ENCODE measurements at regions not wholly inside any gene's neighbourhood (a gene's known extent, or its start where the extent isn't known, plus 50 kb on each side); places are given as distances from the start of the nearest gene placed in this dataset.

GRCh38 chr15:26049900-26050657 lies 187.0 kb upstream of the ATP10A start:
- TF ChIP-seq POLR2A (IDR thresholded peaks at IDR 0.05) (no peak), POLR2AphosphoS5 (IDR thresholded peaks at IDR 0.05) (no peak)
- TF ChIP-seq, protein P1, sequence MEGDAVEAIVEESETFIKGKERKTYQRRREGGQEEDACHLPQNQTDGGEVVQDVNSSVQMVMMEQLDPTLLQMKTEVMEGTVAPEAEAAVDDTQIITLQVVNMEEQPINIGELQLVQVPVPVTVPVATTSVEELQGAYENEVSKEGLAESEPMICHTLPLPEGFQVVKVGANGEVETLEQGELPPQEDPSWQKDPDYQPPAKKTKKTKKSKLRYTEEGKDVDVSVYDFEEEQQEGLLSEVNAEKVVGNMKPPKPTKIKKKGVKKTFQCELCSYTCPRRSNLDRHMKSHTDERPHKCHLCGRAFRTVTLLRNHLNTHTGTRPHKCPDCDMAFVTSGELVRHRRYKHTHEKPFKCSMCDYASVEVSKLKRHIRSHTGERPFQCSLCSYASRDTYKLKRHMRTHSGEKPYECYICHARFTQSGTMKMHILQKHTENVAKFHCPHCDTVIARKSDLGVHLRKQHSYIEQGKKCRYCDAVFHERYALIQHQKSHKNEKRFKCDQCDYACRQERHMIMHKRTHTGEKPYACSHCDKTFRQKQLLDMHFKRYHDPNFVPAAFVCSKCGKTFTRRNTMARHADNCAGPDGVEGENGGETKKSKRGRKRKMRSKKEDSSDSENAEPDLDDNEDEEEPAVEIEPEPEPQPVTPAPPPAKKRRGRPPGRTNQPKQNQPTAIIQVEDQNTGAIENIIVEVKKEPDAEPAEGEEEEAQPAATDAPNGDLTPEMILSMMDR (IDR thresholded peaks at IDR 0.05 in 8 of 11, conservative IDR thresholded peaks at IDR 0.05 in 3 of 11) = no peak
